ENCODE measurements at regions not wholly inside any gene's neighbourhood (a gene's known extent, or its start where the extent isn't known, plus 50 kb on each side); places are given as distances from the start of the nearest gene placed in this dataset.
"Not testable (repeated sequence)": the region's sequence is repeated elsewhere in the genome, so short reads cannot be mapped to it uniquely, and the experiment has no call there.

GRCh38 chr2:228425411-228426060 lies 244.0 kb upstream of the SPHKAP start:
- H3K9me1 ChIP-seq (replicated peaks; ENCODE audit: control insufficient read depth, extremely low read depth, insufficient read depth, low read length); dilution Hi-C loops (cut with MboI; ENCODE audit: extremely low pct_ligation_motif_present, low sequenced_read_pairs); H3K36me3 ChIP-seq (ENCODE audit: control insufficient read depth in 2 of 2, extremely low read depth in 1 of 2, insufficient read depth in 2 of 2, low read length in 2 of 2); intact Hi-C loops (cut with micrococcal nuclease); FAIRE-seq; BruUV-seq (replicated peaks); H4K20me1 ChIP-seq (replicated peaks; ENCODE audit: control insufficient read depth, extremely low read depth, insufficient read depth, low read length); H3K4me3 ChIP-seq (replicated peaks in 1 of 3; ENCODE audit: insufficient read depth in 1 of 3, low read depth in 1 of 3, low read length in 3 of 3); H3K4me2 ChIP-seq (ENCODE audit: insufficient read depth, low read length); H3K79me2 ChIP-seq (ENCODE audit: control insufficient read depth, insufficient read depth, low read length); DNase-seq (ENCODE audit: low read depth, low spot score); H3K9ac ChIP-seq (replicated peaks; ENCODE audit: extremely low read depth, insufficient read depth, low read length); H3K27me3 ChIP-seq (ENCODE audit: control insufficient read depth in 2 of 2, insufficient read depth in 2 of 2, low read length in 2 of 2); H3K4me1 ChIP-seq (ENCODE audit: control insufficient read depth, extremely low read depth, insufficient read depth, low read length); H3K27ac ChIP-seq (ENCODE audit: insufficient read depth, low read depth, low read length); H3K9me3 ChIP-seq (replicated peaks; ENCODE audit: control insufficient read depth, insufficient read depth, low read length); H2AFZ ChIP-seq (ENCODE audit: low read depth, low read length); CTCF ChIA-PET; POLR2A ChIA-PET: not testable (repeated sequence)

DNA sequence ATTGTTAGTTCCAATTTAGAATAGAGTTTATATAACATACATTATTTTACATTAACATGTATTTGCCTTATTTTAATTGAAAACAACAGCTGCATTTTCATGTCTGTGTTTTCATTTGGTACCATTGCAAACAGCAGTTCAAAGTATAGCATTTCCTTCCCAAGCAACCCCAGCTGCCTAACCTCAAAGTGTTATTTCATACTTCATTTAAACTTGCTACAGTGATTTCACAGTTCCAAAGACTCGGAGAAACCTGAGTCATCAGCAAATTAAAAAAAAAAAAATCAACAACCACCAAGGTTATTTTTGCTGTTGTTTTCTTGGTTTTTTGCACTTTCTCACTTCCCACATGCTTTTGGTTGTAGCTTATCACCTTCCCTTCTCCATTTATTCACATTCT lies 236.5 kb upstream of the SPHKAP start:
- H3K36me3 ChIP-seq (ENCODE audit: control insufficient read depth in 2 of 2, extremely low read depth in 1 of 2, insufficient read depth in 2 of 2, low read length in 2 of 2) = no peaks in the 10 kb centered on the region
- TF ChIP-seq JUN (IDR thresholded peaks at IDR 0.05; ENCODE audit: borderline replicate concordance, insufficient read depth, insufficient read length, low read depth) (no peak), POLR2AphosphoS5 (IDR thresholded peaks at IDR 0.05; ENCODE audit: insufficient read depth, low read depth, low read length) (no peak), GATA2 (IDR thresholded peaks at IDR 0.05; ENCODE audit: insufficient read depth, insufficient read length, low read depth, low read length) (no peak), MAX (IDR thresholded peaks at IDR 0.05; ENCODE audit: insufficient read depth, insufficient read length) (no peak), MYC (IDR thresholded peaks at IDR 0.05; ENCODE audit: low read depth, low read length) (no peak), EZH2 (IDR thresholded peaks at IDR 0.05; ENCODE audit: borderline replicate concordance, low read depth, low read length, severe bottlenecking) (no peak), POLR2A (IDR thresholded peaks at IDR 0.05; ENCODE audit: low read depth, low read length) (no peak), FOS (IDR thresholded peaks at IDR 0.05; ENCODE audit: borderline replicate concordance, insufficient read depth, low read length) (no peak)
- peaks cover 5% of the 10 kb centered on the region for H3K9me3 ChIP-seq (replicated peaks; ENCODE audit: control insufficient read depth, insufficient read depth, low read length)
- H3K79me2 ChIP-seq (ENCODE audit: control insufficient read depth, insufficient read depth, low read length) = no peaks in the 10 kb centered on the region
- H2AFZ ChIP-seq (ENCODE audit: low read depth, low read length) = no peak overlapping the region
- BruUV-seq (replicated peaks) = no TSS peak
- CTCF ChIA-PET = no interaction called here
- POLR2A ChIA-PET = no interaction called here
- no peak overlapping the region for H3K9ac ChIP-seq (replicated peaks; ENCODE audit: extremely low read depth, insufficient read depth, low read length)
- dilution Hi-C loops (cut with MboI; ENCODE audit: extremely low pct_ligation_motif_present, low sequenced_read_pairs) = no loop called here
- DNase-seq (ENCODE audit: low read depth, low spot score) = no peak
- no peaks in the 10 kb centered on the region for H3K27me3 ChIP-seq (ENCODE audit: control insufficient read depth in 2 of 2, insufficient read depth in 2 of 2, low read length in 2 of 2)
- H3K4me1 ChIP-seq (ENCODE audit: control insufficient read depth, extremely low read depth, insufficient read depth, low read length) = no peaks in the 10 kb centered on the region
- H4K20me1 ChIP-seq (replicated peaks; ENCODE audit: control insufficient read depth, extremely low read depth, insufficient read depth, low read length) = no peaks in the 10 kb centered on the region
- H3K9me1 ChIP-seq (replicated peaks; ENCODE audit: control insufficient read depth, extremely low read depth, insufficient read depth, low read length) = no peaks in the 10 kb centered on the region
- intact Hi-C loops (cut with micrococcal nuclease) = no loop called here
- FAIRE-seq = no peak
- no peak overlapping the region for H3K4me2 ChIP-seq (ENCODE audit: insufficient read depth, low read length)
- H3K27ac ChIP-seq (ENCODE audit: insufficient read depth, low read depth, low read length) = no peak overlapping the region
- H3K4me3 ChIP-seq (replicated peaks in 1 of 3; ENCODE audit: insufficient read depth in 1 of 3, low read depth in 1 of 3, low read length in 3 of 3) = no peak overlapping the region

Measured in endothelial cell of umbilical vein (primary cell).